GM12878 (cell line): ENCODE measurements at regions not wholly inside any gene's neighbourhood (a gene's known extent, or its start where the extent isn't known, plus 50 kb on each side); places are given as distances from the start of the nearest gene placed in this dataset.

Source experiments
- ATAC-seq: fragments of 200-7000 bp; cut with Tn5 transposase; 3 replicates; pipeline ENCODE4 v1.9.1; 2020; ENCODE audit warnings: mild to moderate bottlenecking, moderate library complexity
- BruUV-seq: library from RNA; stranded (reverse); fragments of 400-500 nt; replicated peaks from 2 replicates; lab custom pipeline; 2021; lab: Mats Ljungman, UMichigan
- CTCF ChIA-PET: fragments of 300-600 bp; sonication (Branson Sonifier 250); formaldehyde crosslinking; extraction: SDS; loops from one replicate; lab custom pipeline; 2021; ENCODE audit warnings: inconsistent platforms; lab: Yijun Ruan, JAX
- POLR2A ChIA-PET: fragments of 350-600 bp; formaldehyde crosslinking; extraction: SDS; loops from one replicate; lab custom pipeline; 2021; ENCODE audit warnings: inconsistent platforms; lab: Charles Lee
- RAD21 ChIA-PET: fragments of 300-600 bp; sonication (Branson Sonifier 250); formaldehyde crosslinking; loops from one replicate; lab custom pipeline; 2023; ENCODE audit warnings: antibody characterized with exemption; ENCODE audit not compliant: unreplicated experiment; lab: Charles Lee
- SMC1A ChIA-PET: fragments of 300-600 bp; sonication (Branson Sonifier 250); formaldehyde crosslinking; loops from one replicate; lab custom pipeline; 2023; ENCODE audit not compliant: unreplicated experiment, uncharacterized antibody; lab: Charles Lee
- DNase-seq: peaks from one replicate; pipeline ENCODE4 v3.0.0-alpha.2; 2011; ENCODE audit warnings: low read depth, low spot score
- FAIRE-seq: peaks from 3 replicates; lab custom pipeline; 2011; peaks lifted over from hg19 to GRCh38; lab: Jason Lieb, UNC
- H2AFZ ChIP-seq: 2 replicates; pipeline ENCODE4 v1.6.0; 2011; ENCODE audit warnings: low read depth, low read length, control low read depth; ENCODE audit not compliant: control insufficient read depth
- H3K27ac ChIP-seq: 2 replicates; pipeline ENCODE4 v1.5.1; 2011; ENCODE audit warnings: control low read depth; ENCODE audit not compliant: control insufficient read depth, insufficient read depth
- H3K27me3 ChIP-seq, 2 experiments: replicated peaks in 1 of 2; 2 replicates each; pipeline versions ENCODE4 v1.6.0 to v1.6.1; 2011; ENCODE audit warnings: low read length in 1 of 2; ENCODE audit not compliant: control insufficient read depth in 2 of 2, insufficient read depth in 2 of 2
- H3K36me3 ChIP-seq, 2 experiments: 2 replicates each; pipeline ENCODE4 v1.5.1; 2011; ENCODE audit warnings: low read length in 1 of 2; ENCODE audit not compliant: control insufficient read depth in 2 of 2, insufficient read depth in 2 of 2
- H3K4me1 ChIP-seq: 2 replicates; pipeline ENCODE4 v1.6.1; 2011; ENCODE audit warnings: mild to moderate bottlenecking, low read length, moderate library complexity, mixed read lengths; ENCODE audit not compliant: control insufficient read depth, insufficient read depth
- H3K4me2 ChIP-seq: 2 replicates; pipeline ENCODE4 v1.6.0; 2011; ENCODE audit warnings: control low read depth; ENCODE audit not compliant: control insufficient read depth, insufficient read depth
- H3K4me3 ChIP-seq: fragments of 200-600 bp; sonication (generic); 2 replicates; pipeline ENCODE4 v1.5.1; 2016
- H3K79me2 ChIP-seq: 2 replicates; pipeline ENCODE4 v1.6.0; 2011; ENCODE audit warnings: low read length; ENCODE audit not compliant: control insufficient read depth, insufficient read depth
- H3K9ac ChIP-seq: 2 replicates; pipeline ENCODE4 v1.8.0; 2011; ENCODE audit warnings: low read length, control low read depth, mixed read lengths; ENCODE audit not compliant: control insufficient read depth, insufficient read depth
- H3K9me3 ChIP-seq: replicated peaks from 3 replicates; pipeline ENCODE4 v1.5.1; 2011; ENCODE audit warnings: mild to moderate bottlenecking, low read length; ENCODE audit not compliant: control insufficient read depth, insufficient read depth
- H4K20me1 ChIP-seq: 2 replicates; pipeline ENCODE4 v1.6.0; 2011; ENCODE audit not compliant: control insufficient read depth, insufficient read depth
- CEBPZ ChIP-seq: fragments of 150-350 bp; IDR thresholded peaks from 2 replicates; pipeline ENCODE4 v1.6.1; 2016; ENCODE audit warnings: low read depth, low read length
- E2F4 ChIP-seq: IDR thresholded peaks from 2 replicates; pipeline ENCODE4 v1.6.1; 2012; ENCODE audit warnings: low read depth, low read length, improper control_type of control experiment
- ESRRA ChIP-seq: IDR thresholded peaks from 2 replicates; pipeline ENCODE4 v1.6.1; 2012; ENCODE audit warnings: mild to moderate bottlenecking, low read length, improper control_type of control experiment
- GATAD2B ChIP-seq: fragments of 450-650 bp; conservative IDR thresholded peaks from 2 replicates; pipeline ENCODE4 v1.6.1; 2017; ENCODE audit warnings: low read depth, mild to moderate bottlenecking, moderate library complexity
- HDGF ChIP-seq: fragments of 450-650 bp; IDR thresholded peaks from 2 replicates; pipeline ENCODE4 v1.6.1; 2016; ENCODE audit warnings: antibody characterized with exemption
- NBN ChIP-seq: fragments of 450-650 bp; IDR thresholded peaks from 2 replicates; pipeline ENCODE4 v1.6.1; 2016
- SUPT20H ChIP-seq: IDR thresholded peaks from 2 replicates; pipeline ENCODE4 v1.6.1; 2011; ENCODE audit warnings: low read depth, mild to moderate bottlenecking, low read length, moderate library complexity, borderline replicate concordance; ENCODE audit not compliant: control insufficient read depth
- ZNF274 ChIP-seq: IDR thresholded peaks from one replicate; pipeline ENCODE4 v1.8.0; 2011; ENCODE audit not compliant: insufficient read length, insufficient read depth
- WGBS: methylation state at CpG from one replicate; pipeline ENCODE4 v1.1.6; 2016; ENCODE audit warnings: low lambda C conversion rate; ENCODE audit not compliant: insufficient replicate concordance, insufficient coverage; ENCODE audit errors: missing lambda C conversion rate; 5-methylcytosine and 5-hydroxymethylcytosine counted together
- in situ Hi-C: fragments of 300-500 bp; cut with MboI; formaldehyde crosslinking; loops from 9 replicates; pipeline ENCODE4 v1.14.3; 2018; ENCODE audit warnings: mixed read lengths
- intact Hi-C: fragments of 100-400 bp; cut with micrococcal nuclease; formaldehyde crosslinking; loops from one replicate; pipeline ENCODE4 v1.14.2; 2022; ENCODE audit not compliant: unreplicated experiment
- TF ChIP-seq, protein P1 (sequence below): IDR thresholded peaks from 2 replicates; pipeline ENCODE4 v1.6.1; 2011; ENCODE audit warnings: borderline replicate concordance, low read depth, mild to moderate bottlenecking, moderate library complexity, low read length; ENCODE audit not compliant: insufficient read depth, poor library complexity, severe bottlenecking

DNA sequence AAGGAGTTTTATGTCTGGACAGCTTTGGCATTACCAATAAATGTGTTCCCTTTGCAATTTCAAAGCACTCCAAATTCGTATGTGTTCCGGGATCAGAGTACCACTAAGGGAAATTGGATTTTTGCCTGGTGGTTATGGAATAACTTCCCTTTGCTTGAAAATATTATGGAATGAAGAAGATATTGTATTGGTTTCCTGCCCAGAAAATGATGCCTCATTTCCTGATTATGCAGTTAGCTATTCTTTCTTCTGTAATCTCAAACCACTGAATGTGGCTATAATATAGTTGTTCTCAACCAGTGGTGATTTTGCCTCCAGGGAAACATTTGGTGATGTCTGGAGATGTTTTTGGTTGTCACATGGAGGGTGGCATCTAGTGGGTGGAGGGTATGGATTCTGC is 142.9 kb downstream of the PCDH7 start:
- RAD21 ChIA-PET, result no interaction called here
- Histone ChIP-seq H3K27ac (no peak overlapping the region), H2AFZ (no peak overlapping the region), H3K4me3 (no peak overlapping the region), H3K27me3 (no peaks in the 10 kb centered on the region), H3K4me2 (no peak overlapping the region), H4K20me1 (no peaks in the 10 kb centered on the region), H3K9ac (no peak overlapping the region), H3K9me3 (no peaks in the 10 kb centered on the region), H3K79me2 (no peaks in the 10 kb centered on the region), H3K36me3 (no peaks in the 10 kb centered on the region), H3K4me1 (no peaks in the 10 kb centered on the region)
- SMC1A ChIA-PET, result no interaction called here
- ATAC-seq, result no peak
- POLR2A ChIA-PET, result no interaction called here
- CTCF ChIA-PET, result no interaction called here
- TF ChIP-seq, protein P1, sequence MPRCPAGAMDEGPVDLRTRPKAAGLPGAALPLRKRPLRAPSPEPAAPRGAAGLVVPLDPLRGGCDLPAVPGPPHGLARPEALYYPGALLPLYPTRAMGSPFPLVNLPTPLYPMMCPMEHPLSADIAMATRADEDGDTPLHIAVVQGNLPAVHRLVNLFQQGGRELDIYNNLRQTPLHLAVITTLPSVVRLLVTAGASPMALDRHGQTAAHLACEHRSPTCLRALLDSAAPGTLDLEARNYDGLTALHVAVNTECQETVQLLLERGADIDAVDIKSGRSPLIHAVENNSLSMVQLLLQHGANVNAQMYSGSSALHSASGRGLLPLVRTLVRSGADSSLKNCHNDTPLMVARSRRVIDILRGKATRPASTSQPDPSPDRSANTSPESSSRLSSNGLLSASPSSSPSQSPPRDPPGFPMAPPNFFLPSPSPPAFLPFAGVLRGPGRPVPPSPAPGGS, result no peak
- WGBS, result 84% methylated on average over 2 of the region's 2 CpGs
- in situ Hi-C loops (no loop called here), intact Hi-C loops (no loop called here)
- no TSS peak for BruUV-seq
- no peak for DNase-seq
- FAIRE-seq, result no peak

DNA sequence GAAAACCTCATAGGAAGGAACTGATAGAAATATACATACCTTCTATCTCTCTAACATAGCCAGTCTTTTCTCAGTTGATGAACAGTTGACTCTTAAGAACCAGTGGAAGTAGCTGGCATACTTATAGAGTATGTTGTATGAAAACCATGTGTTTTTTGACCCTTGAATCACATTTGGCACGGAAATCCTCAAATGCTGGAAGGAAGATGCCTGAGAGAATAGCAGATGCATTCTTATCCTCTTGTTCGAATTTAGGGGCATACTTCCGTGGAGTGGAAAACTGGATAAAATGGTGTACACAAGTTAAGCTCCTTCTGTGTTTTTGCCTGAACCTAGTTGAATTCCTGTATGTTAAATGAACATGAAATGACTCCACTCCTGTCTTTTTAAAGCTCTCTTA is 145.5 kb downstream of the PCDH7 start:
- Histone ChIP-seq H3K9me3 (no peaks in the 10 kb centered on the region), H3K27me3 (no peaks in the 10 kb centered on the region), H3K36me3 (no peaks in the 10 kb centered on the region), H4K20me1 (no peaks in the 10 kb centered on the region), H3K4me1 (no peaks in the 10 kb centered on the region), H3K79me2 (no peaks in the 10 kb centered on the region), H3K27ac (no peak overlapping the region), H3K9ac (no peak overlapping the region), H3K4me3 (no peak overlapping the region), H3K4me2 (no peak overlapping the region), H2AFZ (no peak overlapping the region)
- POLR2A ChIA-PET, result no interaction called here
- CTCF ChIA-PET, result no interaction called here
- in situ Hi-C loops, result no loop called here
- DNase-seq, result no peak
- intact Hi-C loops, result no loop called here
- SMC1A ChIA-PET, result interaction anchor here (1.0 kb wide), 1 partner anchor 16 kb away, joined by 3 read pairs; no protein-coding TSS in a partner anchor
- no TSS peak for BruUV-seq
- WGBS, result 9% methylated on average over 3 of the region's 3 CpGs
- no peak for ATAC-seq
- RAD21 ChIA-PET, result no interaction called here
- no peak for FAIRE-seq
- TF ChIP-seq HDGF (no peak), ESRRA (no peak), E2F4 (no peak), ZNF274 (no peak), NBN (no peak), SUPT20H (no peak), CEBPZ (no peak), GATAD2B (no peak)
